Activated effector memory CD4-positive, alpha-beta T cell treated with anti-CD3 and anti-CD28 coated beads, Interleukin-2, amount 50 U/mL, for 16 hours (primary cell): ENCODE measurements at regions not wholly inside any gene's neighbourhood (a gene's known extent, or its start where the extent isn't known, plus 50 kb on each side); places are given as distances from the start of the nearest gene placed in this dataset.
"Not testable (repeated sequence)": the region's sequence is repeated elsewhere in the genome, so short reads cannot be mapped to it uniquely, and the experiment has no call there.

Experiments used
- DNase-seq: peaks from one replicate; pipeline ENCODE4 v3.0.0-alpha.2; 2020

DNA sequence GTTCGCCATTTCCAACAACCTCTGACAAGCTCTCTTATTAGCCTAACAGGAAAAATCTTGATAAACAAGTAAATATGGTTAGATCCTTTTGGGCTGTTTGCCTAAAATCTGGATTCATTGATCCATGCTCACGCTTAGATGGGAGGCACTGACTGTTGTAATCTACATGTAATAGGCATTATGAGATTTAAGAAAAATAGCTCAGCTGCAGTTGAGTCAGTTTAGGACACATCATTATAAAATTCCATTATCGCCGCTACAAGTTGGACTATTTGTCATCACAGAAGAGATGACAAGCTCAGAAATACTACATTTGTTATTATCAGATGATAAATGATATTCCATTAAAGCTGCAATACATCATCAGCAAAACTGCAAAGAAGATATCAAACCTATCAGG, 524.0 kb downstream of the TOX3 start:
- DNase-seq, result no peak

DNA sequence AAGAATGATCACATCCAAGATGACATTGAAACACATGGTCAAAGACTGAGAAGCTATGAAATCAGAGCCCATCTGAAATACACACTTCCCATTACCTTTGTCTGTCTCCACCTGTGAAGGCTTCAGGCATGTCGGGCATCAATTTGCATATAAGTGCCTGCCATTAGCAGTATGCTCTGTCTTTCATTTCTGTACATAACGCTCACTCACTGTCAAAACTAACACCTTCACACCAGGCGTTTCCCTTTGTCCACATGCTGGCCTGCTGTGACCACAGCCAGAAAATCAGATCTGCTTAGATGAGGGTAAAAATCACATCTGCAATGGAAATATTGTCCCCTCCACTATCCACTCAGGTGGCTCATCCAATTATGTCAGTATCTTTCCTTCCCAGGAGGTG, 524.8 kb downstream of the TOX3 start:
- no peak for DNase-seq

DNA sequence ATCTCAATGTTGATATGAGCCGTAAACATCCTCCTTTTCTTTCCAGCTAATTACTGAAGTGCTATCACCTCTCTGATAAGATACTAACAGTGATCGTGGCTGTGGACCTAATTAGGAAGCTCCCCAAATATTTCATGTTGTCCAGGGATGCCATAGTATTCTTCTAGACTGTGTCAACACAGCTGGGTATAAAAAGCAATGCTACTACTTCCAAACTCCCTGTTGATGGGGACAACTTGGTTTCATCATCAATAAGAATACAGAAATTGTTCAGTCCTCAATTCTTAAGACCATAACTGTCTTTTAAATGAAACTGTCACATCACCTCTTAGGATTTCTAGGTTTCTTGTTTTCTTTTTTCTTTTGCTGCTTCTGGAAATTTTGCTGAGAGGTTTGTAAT, 530.6 kb downstream of the TOX3 start:
- DNase-seq, result no peak

DNA sequence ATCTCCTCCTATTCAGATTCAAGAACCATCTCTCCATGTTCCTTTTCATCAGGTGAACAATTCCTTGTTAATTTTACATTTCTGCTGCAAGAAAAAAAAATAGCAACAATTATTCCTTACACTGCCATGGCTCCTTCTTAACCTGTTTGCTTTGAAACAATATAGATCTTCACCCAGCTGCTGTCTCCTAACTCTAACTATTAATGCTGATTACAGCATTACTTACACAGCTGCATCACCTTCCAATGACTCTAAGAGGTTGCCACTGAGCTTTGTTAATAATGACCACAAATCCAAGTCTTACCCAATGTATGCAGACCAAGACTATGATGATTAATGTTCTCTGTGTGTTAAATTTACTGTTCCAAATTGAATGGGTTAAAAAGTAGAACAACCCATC, 541.4 kb downstream of the TOX3 start:
- DNase-seq, result no peak

DNA sequence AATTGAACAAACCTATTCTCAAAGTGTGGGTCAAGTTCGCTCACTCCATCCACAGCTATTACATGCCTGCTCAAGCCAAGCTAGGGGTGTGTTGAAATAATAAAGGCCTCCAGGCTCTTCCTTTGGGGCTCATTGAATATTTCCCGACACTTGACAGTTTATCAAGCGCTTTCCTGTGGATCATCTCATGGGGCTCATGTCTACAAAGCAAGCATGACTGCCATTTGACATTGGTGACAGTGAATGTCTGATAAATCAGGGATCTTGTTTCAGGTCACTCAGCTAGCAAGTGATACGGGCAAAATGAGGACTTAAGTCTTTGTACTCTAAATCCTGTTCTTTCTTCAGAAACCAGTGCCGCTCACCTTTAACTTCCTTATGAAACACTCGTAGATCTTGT, 542.6 kb downstream of the TOX3 start:
- no peak for DNase-seq

DNA sequence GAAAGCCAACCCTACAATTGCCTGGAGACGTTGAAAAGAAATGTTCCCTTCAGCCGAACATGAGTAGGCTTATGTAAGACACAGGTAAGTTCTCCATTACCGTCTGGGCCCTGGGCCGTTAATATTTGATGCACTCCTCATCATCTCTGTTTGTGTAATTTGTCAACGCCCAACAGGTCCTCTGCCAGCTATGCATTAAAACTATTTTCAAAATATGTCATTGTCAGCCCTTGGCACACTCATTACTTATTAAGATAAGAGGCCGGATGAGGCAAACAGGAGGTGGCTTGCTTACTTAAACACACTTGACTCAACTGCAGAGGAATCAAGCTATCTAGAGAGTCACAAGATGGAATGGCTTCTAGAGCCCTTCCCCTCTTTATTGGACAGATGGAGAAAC, 544.9 kb downstream of the TOX3 start:
- no peak for DNase-seq

DNA sequence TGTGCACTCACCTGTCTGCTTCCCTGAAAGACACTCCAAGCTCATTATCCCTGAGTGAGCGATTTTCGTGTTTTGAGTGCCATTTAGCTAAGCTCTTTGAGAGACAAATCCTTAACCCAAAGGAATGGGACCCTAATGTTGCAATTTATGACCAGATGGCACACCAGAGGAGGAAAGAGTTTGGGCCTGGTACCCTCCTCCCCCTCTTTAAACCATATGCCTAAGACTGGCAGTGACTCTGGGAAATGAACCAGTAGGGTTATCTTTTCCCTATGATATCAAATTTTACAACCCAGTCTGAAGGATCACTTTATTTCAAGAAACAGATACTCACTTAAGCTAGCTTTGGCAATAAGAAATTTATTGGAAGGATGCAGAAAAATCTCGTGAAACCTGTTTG, 550.4 kb downstream of the TOX3 start:
- no peak for DNase-seq

DNA sequence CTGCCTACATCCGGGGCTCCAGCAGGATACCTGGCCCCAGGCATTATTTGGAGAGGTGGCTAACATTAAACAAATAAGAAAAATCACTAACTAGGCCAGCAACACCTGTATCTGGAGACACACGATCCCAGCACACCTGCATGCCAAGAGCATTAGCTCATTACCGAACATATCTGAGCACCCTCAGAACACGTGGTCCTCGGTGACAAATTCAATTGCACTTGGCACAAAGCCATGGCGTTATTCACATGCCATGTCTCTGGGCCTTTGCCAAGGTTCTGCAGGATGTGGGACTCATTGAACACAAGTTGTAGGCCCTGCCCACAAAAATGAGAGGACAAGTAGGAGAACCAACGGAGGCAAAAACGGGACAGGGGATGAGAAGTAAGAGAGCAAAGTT, 552.3 kb downstream of the TOX3 start:
- no peak for DNase-seq

DNA sequence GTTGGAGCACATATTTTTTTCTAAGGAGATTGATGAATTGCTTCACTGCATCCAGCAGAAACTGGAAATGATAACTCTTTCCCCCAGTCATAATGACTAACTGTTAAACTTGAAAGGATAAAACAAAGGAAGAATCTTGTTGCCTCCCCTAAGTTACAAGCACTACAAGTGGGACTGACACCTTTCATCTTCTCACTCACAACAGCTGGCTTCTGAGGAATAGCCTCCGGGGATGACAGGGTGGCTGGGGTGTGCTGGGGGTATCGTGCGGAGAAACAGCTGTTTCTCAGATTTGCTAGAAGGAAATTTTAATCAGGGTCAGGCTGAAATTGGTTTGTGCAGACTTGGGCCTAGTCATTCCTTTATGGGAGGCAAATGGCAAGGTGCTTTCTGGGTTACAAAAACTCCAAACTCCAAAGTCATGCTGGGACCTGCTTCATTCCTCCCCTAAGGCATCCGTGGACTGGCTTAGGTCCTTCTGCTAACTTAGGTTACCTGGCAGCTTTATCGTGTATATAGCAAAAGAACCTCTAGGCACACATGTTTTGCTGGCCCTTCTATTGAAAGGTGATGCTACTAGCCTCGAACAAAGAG, 557.2 kb downstream of the TOX3 start:
- no peak for DNase-seq

DNA sequence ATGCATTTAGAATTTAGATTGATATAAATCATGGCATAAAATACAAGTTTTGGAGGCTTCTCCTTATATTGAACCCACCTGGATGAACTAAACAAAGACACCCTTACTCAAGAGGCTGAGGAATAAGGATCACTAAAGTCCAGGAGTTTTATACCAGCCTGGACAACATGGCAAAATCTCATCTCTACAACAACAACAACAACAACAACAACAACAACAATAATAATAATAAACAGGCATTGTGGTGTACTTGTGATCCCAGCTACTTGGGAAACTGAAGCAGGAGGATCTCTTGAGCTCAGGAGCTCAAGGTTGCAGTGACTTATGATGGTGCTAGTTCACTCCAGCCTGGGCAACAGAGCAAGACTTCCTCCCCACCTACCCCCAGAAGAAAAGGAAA, 558.0 kb downstream of the TOX3 start:
- DNase-seq, result no peak

DNA sequence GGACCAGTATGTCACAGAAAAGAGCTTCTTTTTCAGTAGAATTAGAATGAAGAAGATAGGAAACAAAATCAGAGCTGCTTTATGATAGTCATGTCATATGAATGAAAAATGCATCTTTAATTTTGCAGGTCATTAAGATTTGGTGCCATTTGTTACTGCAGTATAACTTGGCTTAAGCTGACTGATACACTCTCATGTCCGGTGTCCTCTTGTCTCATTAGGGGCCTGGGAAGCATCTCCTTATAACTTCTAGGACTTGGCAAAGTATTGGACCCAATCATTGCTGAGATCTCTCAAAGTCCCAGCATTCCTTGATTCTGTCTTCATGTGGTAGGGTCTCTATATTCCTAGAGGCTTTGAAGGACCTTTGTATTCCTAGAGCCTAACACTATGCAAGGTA, 559.4 kb downstream of the TOX3 start:
- DNase-seq, result no peak

DNA sequence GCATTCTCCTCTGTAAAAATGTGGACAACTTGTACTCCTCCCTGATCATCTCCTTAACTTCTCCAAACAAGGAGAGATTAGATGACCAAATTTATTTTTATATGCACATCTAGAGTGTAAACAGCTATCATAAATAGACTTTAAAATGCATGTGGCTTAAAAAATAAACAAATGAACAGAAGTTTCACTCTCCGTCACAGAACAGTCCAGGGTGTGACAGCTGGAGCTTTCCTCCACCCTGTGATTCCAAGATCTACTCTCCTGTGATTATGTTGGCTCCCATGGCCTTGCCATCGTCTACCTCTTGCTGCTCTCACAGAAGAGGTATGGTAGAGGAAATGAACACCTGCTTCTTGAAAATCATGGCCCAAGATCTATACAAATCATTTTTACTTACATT, 560.2 kb downstream of the TOX3 start:
- no peak for DNase-seq

DNA sequence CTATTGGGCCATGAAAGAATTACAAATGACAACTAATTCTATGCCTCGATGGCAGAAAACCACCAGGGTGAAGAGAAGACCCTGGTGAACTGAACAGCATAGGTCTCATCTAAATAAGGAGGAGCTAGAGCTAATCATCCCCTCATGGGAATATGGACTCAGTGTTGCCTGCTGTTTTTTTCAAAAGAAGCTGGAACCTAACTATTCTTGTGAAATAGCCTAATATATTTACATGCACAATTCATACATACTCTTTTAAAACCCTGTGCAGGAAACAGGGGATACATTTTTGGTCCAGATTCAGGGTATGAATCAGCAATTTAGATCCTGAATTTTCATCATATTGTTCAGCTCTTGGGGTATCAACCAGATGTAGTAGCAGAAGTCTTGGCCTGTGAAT, 560.6 kb downstream of the TOX3 start:
- no peak for DNase-seq

DNA sequence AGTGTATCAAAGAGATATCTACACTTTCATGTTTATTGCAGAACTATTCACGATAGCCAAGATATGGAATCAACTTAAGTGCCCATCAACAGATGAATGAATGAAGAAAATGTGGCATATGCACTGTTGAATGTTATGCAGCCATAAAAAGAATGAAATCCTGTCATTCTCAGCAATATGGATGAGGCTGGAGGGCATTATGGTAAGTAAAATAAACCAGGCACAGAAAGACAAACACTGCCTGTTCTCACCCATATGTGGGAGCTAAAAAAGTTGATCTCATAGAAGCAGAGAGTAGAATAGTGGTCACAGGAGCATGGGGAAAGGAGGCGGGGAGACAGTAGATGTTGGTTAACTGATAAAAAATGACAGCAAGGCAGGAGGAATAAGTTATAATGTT, 561.8 kb downstream of the TOX3 start:
- DNase-seq, result no peak

DNA sequence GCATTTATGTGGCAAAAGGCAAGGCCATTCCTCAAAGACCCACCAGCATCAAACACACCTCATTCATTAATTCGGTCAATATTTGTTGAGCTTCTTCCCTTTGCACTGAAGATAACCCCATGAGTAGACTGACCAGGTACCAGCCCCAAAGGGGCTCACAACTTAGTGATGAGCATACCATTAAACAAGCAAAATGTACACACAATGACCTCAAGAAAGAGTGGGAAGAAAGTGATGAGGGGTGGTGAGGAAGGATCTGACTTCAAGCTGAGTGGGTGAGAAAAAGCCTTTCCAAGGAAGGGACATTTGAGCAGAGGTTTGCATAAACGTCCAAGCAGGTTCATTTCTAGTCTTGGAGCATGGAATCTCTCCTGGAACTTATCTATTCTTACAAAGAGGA, 562.5 kb downstream of the TOX3 start:
- DNase-seq, result no peak

DNA sequence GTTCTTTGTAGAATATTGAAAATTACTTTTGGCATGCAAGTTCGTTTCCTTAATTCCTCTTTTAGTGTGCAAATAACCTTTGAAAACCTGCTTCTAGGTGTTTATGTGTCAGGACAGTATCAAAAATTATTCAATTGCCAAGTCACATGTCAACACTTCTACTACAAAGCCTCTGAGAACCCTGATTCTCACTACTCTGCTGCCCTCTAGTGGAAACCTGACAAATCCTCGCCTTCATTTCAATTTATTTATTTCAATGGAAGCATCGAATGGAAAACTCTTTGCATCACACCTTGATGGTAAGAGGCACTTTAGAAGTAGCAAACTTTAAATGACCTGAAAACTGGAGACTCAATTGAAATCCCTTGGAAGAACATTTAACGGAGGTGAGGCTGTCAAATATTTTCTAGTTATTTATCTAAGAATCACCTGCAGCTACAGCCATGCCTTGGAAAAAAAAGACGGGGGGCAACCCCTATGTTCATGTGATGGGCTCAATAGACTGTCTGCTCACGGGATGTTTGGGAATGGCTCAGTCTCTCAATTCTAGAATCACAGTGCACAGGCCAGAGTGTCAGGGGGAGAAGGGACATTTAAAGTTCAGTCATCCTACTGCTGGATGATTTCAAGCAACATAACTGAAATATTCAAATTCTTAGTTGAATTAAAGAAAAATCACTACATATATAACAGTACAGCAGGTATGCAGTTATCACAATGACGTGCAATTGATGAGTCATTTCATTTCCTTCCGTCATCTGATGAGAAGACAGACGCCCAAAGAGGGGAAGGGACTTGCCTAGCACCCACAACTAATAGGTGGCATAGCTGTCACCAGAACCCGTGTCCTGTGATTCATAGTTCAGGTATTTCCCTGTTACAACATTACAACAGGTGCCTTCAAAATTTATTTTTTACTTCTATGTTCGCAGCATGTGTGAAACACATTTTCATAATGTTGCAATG, 563.9 kb downstream of the TOX3 start:
- DNase-seq, result no peak

DNA sequence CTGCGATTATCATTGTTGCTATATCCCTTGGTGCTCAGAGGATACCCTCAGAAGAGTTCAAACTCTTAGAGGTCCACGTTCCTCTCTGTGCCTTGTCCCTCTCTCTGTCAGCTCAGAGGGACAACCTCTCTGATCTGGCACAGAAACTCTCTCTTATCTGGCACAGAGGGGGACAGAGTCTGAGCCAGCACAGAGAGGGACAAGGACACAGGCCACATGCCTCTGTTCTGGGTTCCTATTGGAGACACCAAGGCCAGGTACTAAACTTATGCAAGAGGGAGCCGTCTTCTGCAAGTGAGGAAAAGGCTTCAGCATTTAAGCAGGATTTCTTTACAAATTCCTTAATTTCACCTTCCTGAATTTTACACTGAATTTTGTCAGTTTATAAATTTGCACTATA, 565.2 kb downstream of the TOX3 start:
- DNase-seq, result no peak

DNA sequence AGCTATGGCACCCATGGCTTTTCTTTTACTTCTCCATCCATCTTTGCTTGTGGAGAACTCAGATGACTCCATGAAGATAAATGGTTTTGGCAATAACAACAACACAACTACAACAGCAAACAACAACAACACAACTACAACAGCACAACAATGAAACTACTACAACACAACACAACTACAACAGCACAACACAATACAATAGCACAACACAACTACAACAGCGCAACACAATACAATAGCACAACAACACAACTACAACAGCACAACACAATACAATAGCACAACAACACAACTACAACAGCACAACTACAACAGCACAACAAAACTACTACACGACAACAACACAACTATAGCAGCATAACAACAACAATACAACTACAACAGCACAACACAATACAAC, 569.4 kb downstream of the TOX3 start:
- not testable (repeated sequence) for DNase-seq

DNA sequence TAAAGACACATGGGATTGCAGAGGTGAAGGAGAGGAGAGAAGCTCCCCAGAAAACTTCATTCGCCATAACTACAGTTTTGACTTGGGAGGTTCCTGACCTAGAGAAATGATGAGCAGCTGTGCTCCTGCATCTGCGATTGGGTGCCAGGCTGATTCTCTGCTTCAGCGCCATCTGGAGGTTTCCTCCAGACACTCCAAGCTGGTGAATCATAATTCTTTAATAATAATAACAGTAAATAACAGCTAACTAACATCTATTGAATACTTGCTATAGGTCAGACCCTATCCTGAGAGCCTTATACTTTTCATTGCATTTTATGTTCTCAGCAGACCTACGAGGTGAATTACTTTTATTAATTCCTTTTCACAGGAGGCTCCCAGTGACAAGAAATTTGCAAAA, 575.8 kb downstream of the TOX3 start:
- no peak for DNase-seq

DNA sequence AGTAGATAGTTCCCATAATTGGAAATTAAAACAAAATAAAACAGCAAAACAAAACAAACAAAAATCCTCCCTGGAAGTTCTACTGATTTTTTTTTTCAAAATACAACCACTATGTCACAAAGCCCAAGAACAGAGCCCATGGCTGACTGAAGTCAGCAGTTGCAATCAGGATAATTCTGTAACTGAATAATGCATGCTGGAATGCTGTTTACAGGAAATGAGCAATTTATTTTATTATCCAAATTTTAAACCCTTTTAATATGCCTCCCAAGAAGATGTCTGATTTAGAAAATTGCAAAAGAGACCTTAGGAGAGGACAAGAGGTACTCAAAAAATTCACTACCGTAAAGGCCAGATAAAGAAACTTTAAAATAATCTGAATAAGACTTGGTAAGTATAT, 578.2 kb downstream of the TOX3 start:
- DNase-seq, result no peak

DNA sequence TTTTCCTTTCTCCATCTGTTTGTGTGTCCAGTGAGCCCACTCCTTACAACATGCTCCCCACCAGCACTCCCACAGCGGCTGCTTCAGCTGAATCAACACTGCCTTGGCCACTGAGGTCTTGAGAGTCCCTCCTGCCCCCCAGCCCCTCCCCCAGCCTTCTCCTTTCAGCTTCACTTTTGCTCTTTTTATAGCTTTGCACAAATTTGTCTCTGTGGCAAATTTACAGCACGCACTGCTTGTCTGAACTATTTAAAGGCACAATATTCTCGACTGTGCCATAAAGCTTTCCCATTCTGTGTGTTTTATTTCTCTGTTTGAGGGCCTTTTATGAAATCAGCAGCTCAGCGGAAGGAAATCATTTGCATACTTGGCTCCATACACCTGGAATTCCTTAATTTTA, 579.3 kb downstream of the TOX3 start:
- no peak for DNase-seq

DNA sequence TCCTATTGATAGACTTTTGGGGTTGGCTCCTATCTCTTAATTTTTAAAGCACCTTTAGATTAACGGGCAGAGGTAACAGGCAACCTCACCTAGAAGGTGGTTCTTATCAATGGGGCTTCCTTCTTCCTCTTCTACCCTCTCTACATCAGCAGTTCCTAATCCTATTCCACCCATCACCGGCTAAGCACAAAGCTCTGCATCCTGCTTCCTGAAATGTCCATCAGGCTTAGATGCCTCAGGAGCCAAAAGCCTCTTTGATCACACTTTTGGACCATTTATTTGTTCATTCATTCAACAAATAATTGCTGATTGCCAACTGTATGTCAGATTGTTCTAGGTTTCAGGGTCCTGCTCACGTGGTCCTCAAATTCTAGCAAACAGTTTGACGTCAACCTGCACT, 586.0 kb downstream of the TOX3 start:
- DNase-seq, result no peak

DNA sequence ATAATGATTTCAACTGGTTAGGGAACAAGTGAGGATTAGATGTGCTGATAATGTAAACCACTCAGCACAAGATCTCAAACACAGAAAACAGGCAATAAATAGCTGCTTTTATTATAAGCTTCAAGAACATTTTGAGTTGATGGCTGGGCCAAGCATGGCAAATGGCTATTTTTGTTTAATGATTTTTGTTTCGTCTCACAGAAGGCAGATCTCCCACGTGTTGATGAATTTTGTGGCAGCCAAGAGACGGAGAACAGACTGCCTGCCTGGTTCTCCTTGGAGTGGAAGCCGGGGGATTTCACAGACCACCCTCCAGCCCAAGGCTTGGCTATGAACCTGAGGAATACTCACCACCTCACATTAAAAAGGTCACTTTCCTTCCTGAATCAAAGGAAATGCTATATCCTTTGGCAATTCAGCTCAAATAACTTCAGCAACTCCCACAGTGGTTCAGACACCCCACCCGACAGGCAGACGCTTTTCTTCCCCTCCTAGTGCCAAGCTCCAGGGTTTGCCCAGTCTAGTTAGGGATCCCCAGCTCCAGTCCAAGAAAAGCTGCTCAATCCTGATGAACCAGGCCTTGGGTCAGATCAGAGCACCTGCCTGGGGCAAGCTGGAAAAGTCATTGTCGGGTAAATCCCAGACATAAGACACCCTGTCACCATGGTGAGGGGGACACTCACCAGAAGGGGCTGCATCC, 593.5 kb downstream of the TOX3 start:
- DNase-seq, result no peak

DNA sequence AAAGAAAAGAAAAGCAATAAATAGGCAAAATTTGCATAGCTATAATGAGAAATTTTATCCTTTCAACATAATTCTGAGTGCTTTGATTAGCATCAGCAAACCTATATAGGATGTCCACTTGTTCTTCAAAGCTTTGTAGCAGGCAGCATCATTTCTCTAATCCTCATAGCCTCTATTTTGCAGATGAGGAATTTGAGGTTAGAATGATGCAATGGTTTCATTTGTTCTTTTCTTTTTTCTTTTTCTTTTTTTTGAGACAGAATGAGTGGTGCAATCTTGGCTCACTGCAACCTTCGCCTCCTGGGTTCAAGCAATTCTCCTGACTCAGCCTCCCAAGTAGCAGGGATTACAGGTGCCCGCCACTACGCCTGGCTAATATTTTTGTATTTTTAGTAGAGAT, 594.4 kb downstream of the TOX3 start:
- DNase-seq, result no peak
